ENCODE measurements at regions not wholly inside any gene's neighbourhood (a gene's known extent, or its start where the extent isn't known, plus 50 kb on each side); places are given as distances from the start of the nearest gene placed in this dataset.

DNA sequence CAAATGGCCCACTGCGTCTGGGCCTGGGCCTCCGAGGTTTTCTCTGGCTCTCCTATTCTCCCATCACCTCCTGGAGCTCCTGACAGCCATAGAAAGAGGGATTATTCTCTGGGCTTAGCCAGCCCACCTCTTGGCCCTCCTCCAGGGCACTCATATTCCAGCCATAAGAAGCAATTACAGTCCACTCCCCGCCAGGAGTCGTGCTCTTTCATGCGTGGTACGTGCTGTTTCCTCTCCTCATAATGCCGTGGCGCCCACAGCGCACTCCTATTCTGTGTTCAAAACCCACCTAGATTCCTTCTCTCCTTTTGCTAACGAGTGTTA lies 240.8 kb upstream of the ZNF462 start:
- TF ChIP-seq POLR2A (IDR thresholded peaks at IDR 0.05; ENCODE audit: extremely low read depth, insufficient read length) (no peak), MYC (IDR thresholded peaks at IDR 0.05; ENCODE audit: low read depth, low read length) (no peak)
- TF ChIP-seq, protein P1, sequence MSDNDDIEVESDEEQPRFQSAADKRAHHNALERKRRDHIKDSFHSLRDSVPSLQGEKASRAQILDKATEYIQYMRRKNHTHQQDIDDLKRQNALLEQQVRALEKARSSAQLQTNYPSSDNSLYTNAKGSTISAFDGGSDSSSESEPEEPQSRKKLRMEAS (IDR thresholded peaks at IDR 0.05; ENCODE audit: low read depth, low read length) = no peak
- TF ChIP-seq, protein P2, sequence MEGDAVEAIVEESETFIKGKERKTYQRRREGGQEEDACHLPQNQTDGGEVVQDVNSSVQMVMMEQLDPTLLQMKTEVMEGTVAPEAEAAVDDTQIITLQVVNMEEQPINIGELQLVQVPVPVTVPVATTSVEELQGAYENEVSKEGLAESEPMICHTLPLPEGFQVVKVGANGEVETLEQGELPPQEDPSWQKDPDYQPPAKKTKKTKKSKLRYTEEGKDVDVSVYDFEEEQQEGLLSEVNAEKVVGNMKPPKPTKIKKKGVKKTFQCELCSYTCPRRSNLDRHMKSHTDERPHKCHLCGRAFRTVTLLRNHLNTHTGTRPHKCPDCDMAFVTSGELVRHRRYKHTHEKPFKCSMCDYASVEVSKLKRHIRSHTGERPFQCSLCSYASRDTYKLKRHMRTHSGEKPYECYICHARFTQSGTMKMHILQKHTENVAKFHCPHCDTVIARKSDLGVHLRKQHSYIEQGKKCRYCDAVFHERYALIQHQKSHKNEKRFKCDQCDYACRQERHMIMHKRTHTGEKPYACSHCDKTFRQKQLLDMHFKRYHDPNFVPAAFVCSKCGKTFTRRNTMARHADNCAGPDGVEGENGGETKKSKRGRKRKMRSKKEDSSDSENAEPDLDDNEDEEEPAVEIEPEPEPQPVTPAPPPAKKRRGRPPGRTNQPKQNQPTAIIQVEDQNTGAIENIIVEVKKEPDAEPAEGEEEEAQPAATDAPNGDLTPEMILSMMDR (IDR thresholded peaks at IDR 0.05; ENCODE audit: low read depth, low read length) = no peak
- DNase-seq (ENCODE audit: low read depth) = no peak

DNA sequence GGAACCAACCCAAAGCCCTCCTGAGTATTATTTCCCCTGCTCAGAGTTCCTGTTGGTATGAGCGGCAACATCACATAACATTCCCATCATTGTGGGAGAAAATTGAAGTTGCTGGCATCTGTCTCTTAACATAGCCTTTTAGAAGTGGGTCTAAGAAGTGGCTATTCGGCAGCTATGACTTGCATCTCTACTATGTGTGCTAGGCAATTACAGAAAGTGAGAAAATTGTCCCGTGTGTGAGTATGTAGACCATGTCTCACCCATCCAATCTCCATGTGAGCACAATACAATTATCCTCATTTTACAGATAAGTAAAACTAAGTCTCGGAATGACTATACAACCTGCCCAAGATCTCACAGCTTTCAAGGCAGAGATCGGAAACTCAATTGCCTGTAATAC lies 239.4 kb upstream of the ZNF462 start:
- TF ChIP-seq, protein P1 (IDR thresholded peaks at IDR 0.05; ENCODE audit: low read depth, low read length) = no peak
- no peak for TF ChIP-seq MYC (IDR thresholded peaks at IDR 0.05; ENCODE audit: low read depth, low read length)
- TF ChIP-seq, protein P2 (IDR thresholded peaks at IDR 0.05; ENCODE audit: low read depth, low read length) = no peak
- TF ChIP-seq POLR2A (IDR thresholded peaks at IDR 0.05; ENCODE audit: extremely low read depth, insufficient read length) = no peak
- no peak overlapping the region for H3K4me3 ChIP-seq (ENCODE audit: low read depth, low read length)
- no peak for DNase-seq (ENCODE audit: low read depth)

More for the DNA sequence above, 240.8 kb upstream of the ZNF462 start:
- no peak overlapping the region for H3K4me3 ChIP-seq (ENCODE audit: low read depth, low read length)

DNA sequence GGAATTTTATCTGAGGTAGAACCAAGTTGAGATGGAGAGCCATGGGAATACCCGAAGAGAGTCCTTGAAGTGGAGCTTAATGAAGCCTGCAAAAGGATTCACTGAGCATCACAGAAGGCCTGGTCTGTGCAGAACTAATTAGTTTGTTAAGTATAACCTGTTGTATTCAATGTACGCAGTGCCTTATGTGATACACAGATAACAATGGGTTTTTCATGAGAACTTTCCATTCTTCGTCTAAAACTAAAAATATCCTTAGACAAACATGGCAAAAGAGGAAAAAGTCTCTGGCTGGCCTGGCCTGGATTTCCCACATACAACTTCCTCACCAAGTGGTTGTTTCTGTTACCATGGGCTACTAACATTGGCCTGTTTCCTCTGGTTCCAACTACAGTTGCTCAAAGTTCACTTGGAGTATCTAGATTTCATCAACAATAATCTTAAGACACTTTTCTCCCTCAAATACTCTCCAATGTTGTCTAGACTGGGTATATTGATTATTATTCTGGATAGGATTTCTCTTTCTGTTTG lies 237.6 kb upstream of the ZNF462 start:
- TF ChIP-seq, protein P1 (IDR thresholded peaks at IDR 0.05; ENCODE audit: low read depth, low read length) = no peak
- TF ChIP-seq POLR2A (IDR thresholded peaks at IDR 0.05; ENCODE audit: extremely low read depth, insufficient read length) (no peak), MYC (IDR thresholded peaks at IDR 0.05; ENCODE audit: low read depth, low read length) (no peak)
- TF ChIP-seq, protein P2 (IDR thresholded peaks at IDR 0.05; ENCODE audit: low read depth, low read length) = no peak
- no peak for DNase-seq (ENCODE audit: low read depth)
- no peak overlapping the region for H3K4me3 ChIP-seq (ENCODE audit: low read depth, low read length)

DNA sequence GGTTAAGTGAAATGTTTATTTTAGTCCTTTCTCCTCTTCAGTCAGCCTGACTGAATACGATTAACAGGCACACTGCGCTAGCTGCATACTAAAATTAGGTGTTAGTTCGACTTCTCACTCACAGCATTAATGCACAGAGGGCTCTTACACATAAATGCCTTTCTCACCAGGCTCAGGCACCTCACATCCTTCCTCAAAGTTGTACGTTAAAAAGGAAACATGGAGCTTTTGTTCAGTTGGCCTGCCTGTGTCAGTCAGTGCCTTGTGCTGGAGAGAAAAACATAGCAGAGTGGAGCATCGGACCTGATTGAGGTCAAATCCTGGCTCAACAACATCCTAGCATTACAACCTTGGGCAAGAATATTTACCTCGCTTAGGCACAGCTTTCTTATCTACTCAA lies 236.0 kb upstream of the ZNF462 start:
- no peak overlapping the region for H3K4me3 ChIP-seq (ENCODE audit: low read depth, low read length)
- no peak for DNase-seq (ENCODE audit: low read depth)
- TF ChIP-seq, protein P2 (IDR thresholded peaks at IDR 0.05; ENCODE audit: low read depth, low read length) = no peak
- TF ChIP-seq MYC (IDR thresholded peaks at IDR 0.05; ENCODE audit: low read depth, low read length) (no peak), POLR2A (IDR thresholded peaks at IDR 0.05; ENCODE audit: extremely low read depth, insufficient read length) (no peak)
- TF ChIP-seq, protein P1 (IDR thresholded peaks at IDR 0.05; ENCODE audit: low read depth, low read length) = no peak

DNA sequence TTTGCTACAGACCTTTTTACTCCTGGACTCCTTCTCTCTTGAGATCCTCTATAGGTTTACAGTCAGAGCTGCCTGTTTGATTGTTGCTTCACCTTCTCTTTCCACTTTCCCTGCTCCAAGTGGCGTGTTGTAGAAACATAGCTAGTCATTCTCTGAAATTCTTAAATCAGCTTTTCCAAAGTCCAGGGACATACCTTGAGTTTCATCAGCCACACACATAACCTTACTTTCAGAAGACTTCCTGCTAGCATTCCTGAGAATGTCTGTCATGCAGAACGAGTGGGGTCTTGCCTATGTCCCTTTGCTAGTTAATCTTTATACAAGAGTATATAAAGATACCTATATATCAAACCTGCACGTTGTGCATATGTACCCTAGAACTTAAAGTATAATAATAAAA lies 230.3 kb upstream of the ZNF462 start:
- DNase-seq (ENCODE audit: low read depth) = no peak
- TF ChIP-seq, protein P1 (IDR thresholded peaks at IDR 0.05; ENCODE audit: low read depth, low read length) = no peak
- TF ChIP-seq MYC (IDR thresholded peaks at IDR 0.05; ENCODE audit: low read depth, low read length) (no peak), POLR2A (IDR thresholded peaks at IDR 0.05; ENCODE audit: extremely low read depth, insufficient read length) (no peak)
- TF ChIP-seq, protein P2 (IDR thresholded peaks at IDR 0.05; ENCODE audit: low read depth, low read length) = no peak
- no peak overlapping the region for H3K4me3 ChIP-seq (ENCODE audit: low read depth, low read length)

Measured in NB4 (cell line).